Hepatocyte (in vitro differentiated cells): ENCODE measurements at regions not wholly inside any gene's neighbourhood (a gene's known extent, or its start where the extent isn't known, plus 50 kb on each side); places are given as distances from the start of the nearest gene placed in this dataset.

ENCODE experiments used
- DNase-seq: peaks from one replicate; pipeline ENCODE4 v3.0.0-alpha.2; 2016; ENCODE audit warnings: low spot score
- H2AFZ ChIP-seq: fragments of 200-600 bp; sonication (generic); 2 replicates; pipeline ENCODE4 v1.6.0; 2016; ENCODE audit warnings: antibody characterized with exemption, mild to moderate bottlenecking
- H3K27ac ChIP-seq: fragments of 200-600 bp; sonication (generic); 2 replicates; pipeline ENCODE4 v1.5.1; 2016; ENCODE audit warnings: mild to moderate bottlenecking
- H3K27me3 ChIP-seq: fragments of 200-600 bp; sonication (generic); 2 replicates; pipeline ENCODE4 v1.6.1; 2016
- H3K36me3 ChIP-seq: fragments of 200-600 bp; sonication (generic); replicated peaks from 2 replicates; pipeline ENCODE4 v1.5.1; 2016; ENCODE audit warnings: low read depth; ENCODE audit not compliant: insufficient read depth
- H3K4me1 ChIP-seq: fragments of 200-600 bp; sonication (generic); 2 replicates; pipeline ENCODE4 v1.5.1; 2016; ENCODE audit warnings: mild to moderate bottlenecking, moderate library complexity; ENCODE audit not compliant: insufficient read depth
- H3K4me2 ChIP-seq: fragments of 200-600 bp; sonication (generic); 2 replicates; pipeline ENCODE4 v1.6.0; 2016
- H3K4me3 ChIP-seq: fragments of 200-600 bp; sonication (generic); 2 replicates; pipeline ENCODE4 v1.5.1; 2016; ENCODE audit warnings: mild to moderate bottlenecking
- H3K79me2 ChIP-seq: fragments of 200-600 bp; sonication (generic); 2 replicates; pipeline ENCODE4 v1.6.0; 2017; ENCODE audit warnings: mild to moderate bottlenecking
- H3K9me2 ChIP-seq: fragments of 200-600 bp; sonication (generic); replicated peaks from 2 replicates; pipeline ENCODE4 v1.6.0; 2017; ENCODE audit warnings: mild to moderate bottlenecking; ENCODE audit not compliant: insufficient read depth
- H3K9me3 ChIP-seq: fragments of 200-600 bp; sonication (generic); 2 replicates; pipeline ENCODE4 v1.5.1; 2016; ENCODE audit warnings: low read depth, mild to moderate bottlenecking
- H4K20me1 ChIP-seq: fragments of 200-600 bp; sonication (generic); 2 replicates; pipeline ENCODE4 v1.6.0; 2016; ENCODE audit warnings: mild to moderate bottlenecking; ENCODE audit not compliant: insufficient read depth, poor library complexity, severe bottlenecking
- CTCF ChIP-seq: fragments of 200-600 bp; sonication (generic); IDR thresholded peaks from 2 replicates; pipeline ENCODE4 v1.5.1; 2016; ENCODE audit warnings: antibody characterized with exemption, mild to moderate bottlenecking; ENCODE audit not compliant: poor library complexity
- EZH2 ChIP-seq: fragments of 200-600 bp; sonication (generic); IDR thresholded peaks from 2 replicates; pipeline ENCODE4 v1.6.1; 2016; ENCODE audit warnings: antibody characterized with exemption, mild to moderate bottlenecking, borderline replicate concordance
- EZH2phosphoT487 ChIP-seq: fragments of 200-600 bp; sonication (generic); IDR thresholded peaks from one replicate; pipeline ENCODE4 v1.6.1; 2018; ENCODE audit warnings: antibody characterized with exemption, mild to moderate bottlenecking, low read depth, moderate library complexity; ENCODE audit not compliant: unreplicated experiment, severe bottlenecking
- WGBS: methylation state at CpG from one replicate; pipeline ENCODE4 v1.1.6; 2016; ENCODE audit warnings: low lambda C conversion rate; ENCODE audit errors: missing lambda C conversion rate; 5-methylcytosine and 5-hydroxymethylcytosine counted together

- no peak for TF ChIP-seq EZH2
- TF ChIP-seq CTCF = no peak
- TF ChIP-seq EZH2phosphoT487 = no peak
- Histone ChIP-seq H3K27ac (no peak overlapping the region), H4K20me1 (no peaks in the 10 kb centered on the region), H3K9me2 (no peaks in the 10 kb centered on the region), H3K27me3 (no peaks in the 10 kb centered on the region), H3K36me3 (no peaks in the 10 kb centered on the region), H2AFZ (no peak overlapping the region), H3K4me1 (no peaks in the 10 kb centered on the region), H3K9me3 (no peaks in the 10 kb centered on the region), H3K79me2 (no peaks in the 10 kb centered on the region), H3K4me2 (no peak overlapping the region), H3K4me3 (no peak overlapping the region)
- DNase-seq = no peak
- 38% methylated on average over 1 of the region's 1 CpG for WGBS
Observed at GRCh38 chr2:139317259-139317658, 537.1 kb upstream of the NXPH2 start.

GRCh38 chr2:139314059-139314458 lies 533.9 kb upstream of the NXPH2 start:
- H3K79me2 ChIP-seq = no peaks in the 10 kb centered on the region
- 72% methylated on average over 1 of the region's 1 CpG for WGBS

GRCh38 chr2:139296672-139297209 lies 516.6 kb upstream of the NXPH2 start:
- Histone ChIP-seq H3K36me3 (no peaks in the 10 kb centered on the region), H3K79me2 (no peaks in the 10 kb centered on the region), H3K9me2 (no peaks in the 10 kb centered on the region), H3K27me3 (no peaks in the 10 kb centered on the region), H3K9me3 (no peaks in the 10 kb centered on the region), H3K4me1 (no peaks in the 10 kb centered on the region), H4K20me1 (no peaks in the 10 kb centered on the region), H3K4me3 (no peak overlapping the region), H3K27ac (no peak overlapping the region), H2AFZ (no peak overlapping the region), H3K4me2 (no peak overlapping the region)
- TF ChIP-seq EZH2phosphoT487 (no peak), EZH2 (no peak), CTCF (no peak)
- WGBS = 80% methylated on average over 3 of the region's 3 CpGs
- DNase-seq = no peak

More at GRCh38 chr2:139314059-139314458, 533.9 kb upstream of the NXPH2 start:
- TF ChIP-seq EZH2phosphoT487 (no peak), CTCF (no peak), EZH2 (no peak)
- DNase-seq = no peak
- no peak overlapping the region for H3K4me3 ChIP-seq
- no peak overlapping the region for H3K27ac ChIP-seq
- no peaks in the 10 kb centered on the region for H3K9me3 ChIP-seq
- no peaks in the 10 kb centered on the region for H3K9me2 ChIP-seq
- H2AFZ ChIP-seq = no peak overlapping the region
- no peaks in the 10 kb centered on the region for H3K27me3 ChIP-seq
- H4K20me1 ChIP-seq = no peaks in the 10 kb centered on the region
- no peaks in the 10 kb centered on the region for H3K36me3 ChIP-seq
- H3K4me1 ChIP-seq = no peaks in the 10 kb centered on the region
- H3K4me2 ChIP-seq = no peak overlapping the region

- Histone ChIP-seq H3K9me2 (no peaks in the 10 kb centered on the region), H3K27me3 (no peaks in the 10 kb centered on the region), H3K4me3 (no peak overlapping the region), H3K36me3 (no peaks in the 10 kb centered on the region), H4K20me1 (no peaks in the 10 kb centered on the region), H3K79me2 (no peaks in the 10 kb centered on the region), H3K27ac (no peak overlapping the region), H3K4me1 (no peaks in the 10 kb centered on the region), H2AFZ (no peak overlapping the region), H3K9me3 (no peaks in the 10 kb centered on the region), H3K4me2 (no peak overlapping the region)
- 87% methylated on average over 6 of the region's 6 CpGs for WGBS
- TF ChIP-seq EZH2 (no peak), EZH2phosphoT487 (no peak), CTCF (no peak)
- no peak for DNase-seq
Observed at GRCh38 chr2:139293992-139294548, 513.9 kb upstream of the NXPH2 start.
